Trophoblast cell (in vitro differentiated cells and primary cell): ENCODE measurements at regions not wholly inside any gene's neighbourhood (a gene's known extent, or its start where the extent isn't known, plus 50 kb on each side); places are given as distances from the start of the nearest gene placed in this dataset.

Experiments used
- DNase-seq, 2 donors: peaks; one replicate each; pipeline ENCODE4 v3.0.0-alpha.2; 2016
- H2AFZ ChIP-seq: 2 replicates; pipeline ENCODE4 v1.6.1; 2013; ENCODE audit warnings: low read length, moderate library complexity, mild to moderate bottlenecking; ENCODE audit not compliant: insufficient read depth, poor library complexity
- H2AK5ac ChIP-seq: 2 replicates; pipeline ENCODE4 v1.6.1; 2013; ENCODE audit warnings: mild to moderate bottlenecking, low read length
- H2BK120ac ChIP-seq: 2 replicates; pipeline ENCODE4 v1.6.1; 2013; ENCODE audit warnings: low read length, mild to moderate bottlenecking, moderate library complexity; ENCODE audit not compliant: insufficient read depth, poor library complexity
- H2BK12ac ChIP-seq: 2 replicates; pipeline ENCODE4 v1.6.1; 2013; ENCODE audit warnings: mild to moderate bottlenecking, low read length, moderate library complexity
- H2BK5ac ChIP-seq: 2 replicates; pipeline ENCODE4 v1.6.1; 2013; ENCODE audit warnings: low read length, low read depth, moderate library complexity, mild to moderate bottlenecking; ENCODE audit not compliant: poor library complexity
- H3K14ac ChIP-seq: 2 replicates; pipeline ENCODE4 v1.6.1; 2013; ENCODE audit warnings: mild to moderate bottlenecking, low read length
- H3K18ac ChIP-seq: 2 replicates; pipeline ENCODE4 v1.6.1; 2013; ENCODE audit warnings: mild to moderate bottlenecking, low read length
- H3K23ac ChIP-seq: 2 replicates; pipeline ENCODE4 v1.6.1; 2013; ENCODE audit warnings: low read length
- H3K27ac ChIP-seq: 2 replicates; pipeline ENCODE4 v1.5.1; 2013; ENCODE audit warnings: low read depth, mild to moderate bottlenecking, inconsistent platforms, low read length, moderate library complexity
- H3K27me3 ChIP-seq: 2 replicates; pipeline ENCODE4 v1.6.1; 2013; ENCODE audit warnings: inconsistent platforms, mild to moderate bottlenecking, low read length, moderate library complexity; ENCODE audit not compliant: insufficient read depth
- H3K36me3 ChIP-seq, 2 experiments: 1 replicate in 1 of 2; 2 replicates in 1 of 2; pipeline ENCODE4 v1.6.1; 2013; ENCODE audit warnings: low read length in 2 of 2, mild to moderate bottlenecking in 2 of 2, moderate library complexity in 1 of 2; ENCODE audit not compliant: insufficient read depth in 2 of 2, control insufficient read depth in 1 of 2
- H3K4ac ChIP-seq: 2 replicates; pipeline ENCODE4 v1.6.1; 2013; ENCODE audit warnings: low read depth, mild to moderate bottlenecking, low read length, moderate library complexity
- H3K4me1 ChIP-seq, 2 experiments: 1 replicate in 1 of 2; 2 replicates in 1 of 2; pipeline ENCODE4 v1.6.1; 2013; ENCODE audit warnings: low read length in 2 of 2, mild to moderate bottlenecking in 2 of 2, moderate library complexity in 1 of 2; ENCODE audit not compliant: insufficient read depth in 2 of 2, control insufficient read depth in 1 of 2
- H3K4me2 ChIP-seq: 2 replicates; pipeline ENCODE4 v1.6.1; 2013; ENCODE audit warnings: inconsistent platforms, mild to moderate bottlenecking, low read length, moderate library complexity
- H3K4me3 ChIP-seq: 2 replicates; pipeline ENCODE4 v1.5.1; 2013; ENCODE audit warnings: mild to moderate bottlenecking, low read depth, low read length, inconsistent platforms
- H3K79me1 ChIP-seq: one replicate; pipeline ENCODE4 v1.6.1; 2013; ENCODE audit warnings: low read length
- H3K79me2 ChIP-seq: 2 replicates; pipeline ENCODE4 v1.6.1; 2013; ENCODE audit warnings: low read length, mild to moderate bottlenecking; ENCODE audit not compliant: control insufficient read depth, insufficient read depth, poor library complexity
- H3K9ac ChIP-seq: 2 replicates; pipeline ENCODE4 v1.6.1; 2013; ENCODE audit warnings: mild to moderate bottlenecking, low read length
- H3K9me3 ChIP-seq: 2 replicates; pipeline ENCODE4 v1.6.1; 2013; ENCODE audit warnings: low read depth, mild to moderate bottlenecking, control low read depth, inconsistent platforms, low read length; ENCODE audit not compliant: insufficient read depth
- H4K12ac ChIP-seq: 2 replicates; pipeline ENCODE4 v1.6.1; 2013; ENCODE audit warnings: low read depth, mild to moderate bottlenecking, low read length, moderate library complexity
- H4K8ac ChIP-seq: 2 replicates; pipeline ENCODE4 v1.6.1; 2013; ENCODE audit warnings: low read depth, mild to moderate bottlenecking, low read length, moderate library complexity
- H4K91ac ChIP-seq: one replicate; pipeline ENCODE4 v1.6.1; 2013; ENCODE audit warnings: low read depth, mild to moderate bottlenecking, low read length, moderate library complexity
- WGBS: extraction: QIAGEN DNeasy Blood & Tissue Kit; methylation state at CpG from one replicate; pipeline ENCODE4 v1.1.7; 2013; ENCODE audit warnings: missing lambda C conversion rate; ENCODE audit not compliant: insufficient read length, insufficient coverage; ENCODE audit errors: extremely low coverage; 5-methylcytosine and 5-hydroxymethylcytosine counted together

DNA sequence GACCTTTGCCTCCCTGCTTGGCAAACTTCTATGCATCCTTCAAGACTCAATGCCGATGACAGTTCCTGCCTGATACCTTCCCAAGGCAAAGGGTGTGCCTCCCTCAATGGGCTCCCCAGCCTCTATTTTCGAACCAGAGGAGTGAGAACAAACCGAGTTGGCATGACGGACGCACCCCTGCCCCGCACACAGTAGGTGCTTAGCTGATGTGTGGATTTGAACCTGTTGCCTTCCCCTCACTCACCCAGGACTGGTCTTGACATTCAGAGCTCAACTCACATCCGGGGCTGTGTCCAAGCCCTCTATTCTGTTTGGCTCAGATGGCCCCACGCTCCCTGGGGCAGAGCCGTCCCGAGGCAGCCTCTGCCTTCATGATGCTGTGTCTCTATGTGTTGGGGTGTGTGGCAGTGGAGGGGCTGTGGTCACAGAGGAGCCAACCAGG is 52.2 kb upstream of the SLC6A11 start:
- Histone ChIP-seq H3K9ac (no peak overlapping the region), H2BK12ac (no peak overlapping the region), H2AFZ (no peak overlapping the region), H3K9me3 (no peaks in the 10 kb centered on the region), H3K36me3 (no peaks in the 10 kb centered on the region), H3K79me1 (no peaks in the 10 kb centered on the region), H3K4me1 (no peaks in the 10 kb centered on the region), H2BK120ac (no peak overlapping the region), H3K4ac (no peak overlapping the region), H3K23ac (no peak overlapping the region), H2AK5ac (no peak overlapping the region), H3K4me2 (no peak overlapping the region), H3K14ac (no peak overlapping the region), H4K8ac (no peak overlapping the region), H3K18ac (no peak overlapping the region), H3K27ac (no peak overlapping the region), H3K79me2 (no peaks in the 10 kb centered on the region), H4K91ac (no peak overlapping the region), H3K4me3 (no peak overlapping the region), H3K27me3 (no peaks in the 10 kb centered on the region), H2BK5ac (no peak overlapping the region), H4K12ac (no peak overlapping the region)
- DNase-seq, result no peak
- no CpG with 5 or more reads among the region's 10 CpGs for WGBS

- Histone ChIP-seq H4K91ac (no peak overlapping the region), H4K12ac (no peak overlapping the region), H4K8ac (no peak overlapping the region), H3K36me3 (no peaks in the 10 kb centered on the region), H2AFZ (no peak overlapping the region), H3K4me1 (no peaks in the 10 kb centered on the region), H3K27ac (no peak overlapping the region), H3K9ac (no peak overlapping the region), H2BK5ac (no peak overlapping the region), H3K79me1 (no peaks in the 10 kb centered on the region), H3K79me2 (no peaks in the 10 kb centered on the region), H3K14ac (no peak overlapping the region), H2BK120ac (no peak overlapping the region), H2AK5ac (no peak overlapping the region), H3K18ac (no peak overlapping the region), H3K9me3 (no peaks in the 10 kb centered on the region), H3K4me3 (no peak overlapping the region), H3K4me2 (no peak overlapping the region), H3K27me3 (no peaks in the 10 kb centered on the region), H2BK12ac (no peak overlapping the region), H3K4ac (no peak overlapping the region), H3K23ac (no peak overlapping the region)
- DNase-seq, result no peak
- no CpG with 5 or more reads among the region's 32 CpGs for WGBS
Observed at GRCh38 chr3:10764259-10765051, 51.6 kb upstream of the SLC6A11 start.

DNA sequence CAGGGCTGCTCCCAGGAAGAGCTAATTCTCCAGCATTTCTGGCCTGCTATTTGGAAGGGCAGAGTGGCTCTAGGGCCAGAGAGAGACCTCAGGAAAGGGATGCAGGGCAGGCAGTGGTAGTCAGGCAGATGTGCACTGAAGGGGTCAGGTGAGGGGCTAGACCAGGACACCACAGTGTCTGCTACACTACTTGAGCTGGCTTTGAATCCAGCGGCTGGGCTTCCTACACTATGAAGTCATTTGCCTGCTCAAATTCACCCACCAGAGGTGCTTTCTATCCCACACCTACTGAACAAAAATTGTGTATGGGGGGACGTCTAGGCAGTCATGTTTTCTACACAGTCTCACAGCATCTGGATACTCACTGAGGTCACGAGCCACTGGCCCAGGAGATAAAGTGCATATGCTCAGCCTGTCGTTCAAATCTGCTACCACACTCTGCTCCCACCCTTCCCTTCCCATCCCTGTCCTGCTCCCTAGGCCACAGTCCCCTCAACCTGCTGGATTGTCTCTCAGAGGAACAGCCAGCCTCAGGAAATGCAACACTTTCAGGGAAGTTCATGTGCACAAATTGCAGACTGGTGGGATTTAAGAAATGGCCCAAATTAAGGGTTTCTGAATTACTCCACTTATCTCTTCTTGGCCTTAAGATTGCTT is 49.9 kb upstream of the SLC6A11 start:
- Histone ChIP-seq H3K27me3 (no peaks in the 10 kb centered on the region), H3K4me2 (no peak overlapping the region), H3K23ac (no peak overlapping the region), H3K4ac (no peak overlapping the region), H3K4me3 (no peak overlapping the region), H3K14ac (no peak overlapping the region), H3K9ac (no peak overlapping the region), H3K79me2 (no peaks in the 10 kb centered on the region), H2BK120ac (no peak overlapping the region), H3K9me3 (no peaks in the 10 kb centered on the region), H3K4me1 (no peaks in the 10 kb centered on the region), H4K91ac (no peak overlapping the region), H2BK12ac (no peak overlapping the region), H4K12ac (no peak overlapping the region), H3K18ac (no peak overlapping the region), H2BK5ac (no peak overlapping the region), H3K27ac (no peak overlapping the region), H2AFZ (no peak overlapping the region), H3K36me3 (no peaks in the 10 kb centered on the region), H4K8ac (no peak overlapping the region), H3K79me1 (no peaks in the 10 kb centered on the region), H2AK5ac (no peak overlapping the region)
- DNase-seq, result no peak
- WGBS, result no CpG with 5 or more reads among the region's 4 CpGs
